Adrenal gland (tissue), 9 donors: ENCODE measurements at regions not wholly inside any gene's neighbourhood (a gene's known extent, or its start where the extent isn't known, plus 50 kb on each side); places are given as distances from the start of the nearest gene placed in this dataset.
"Not testable (repeated sequence)": the region's sequence is repeated elsewhere in the genome, so short reads cannot be mapped to it uniquely, and the experiment has no call there.

Source experiments
- DNase-seq, 7 donors: peaks; one replicate each; pipeline ENCODE4 v3.0.0-alpha.2; 2019 to 2020
- H3K27ac ChIP-seq, 5 donors: fragments of 200-600 bp; sonication (generic) in 4 of 5; 1 replicate in 3 of 5; 2 replicates in 2 of 5; pipeline versions ENCODE4 v1.5.1 to v1.8.0; 2016 to 2020; ENCODE audit warnings: mild to moderate bottlenecking in 1 of 5
- H3K27me3 ChIP-seq: fragments of 200-600 bp; 2 replicates; pipeline ENCODE4 v1.8.0; 2021
- H3K36me3 ChIP-seq, 2 donors: fragments of 200-600 bp; replicated peaks in 1 of 2; 1 replicate in 1 of 2; 2 replicates in 1 of 2; pipeline versions ENCODE4 v1.5.1 to v1.8.0; 2018 to 2022
- H3K4me1 ChIP-seq, 2 donors: fragments of 200-600 bp; replicated peaks in 1 of 2; 1 replicate in 1 of 2; 2 replicates in 1 of 2; pipeline versions ENCODE4 v1.5.1 to v1.8.0; 2018 to 2021
- H3K4me3 ChIP-seq, 4 donors: fragments of 200-600 bp; sonication (generic) in 3 of 4; one replicate each; pipeline ENCODE4 v1.5.1; 2016 to 2018
- H3K9me3 ChIP-seq, 3 donors: fragments of 200-600 bp; sonication (generic) in 1 of 3; replicated peaks in 1 of 3; 1 replicate in 2 of 3; 2 replicates in 1 of 3; pipeline versions ENCODE4 v1.5.1 to v1.8.0; 2016 to 2021
- POLR2A ChIP-seq, 2 donors: fragments of 450-650 bp; IDR thresholded peaks; one replicate each; pipeline ENCODE4 v1.6.1; 2017; ENCODE audit warnings: antibody characterized with exemption in 2 of 2, mild to moderate bottlenecking in 2 of 2, moderate library complexity in 1 of 2
- WGBS, 4 donors: extraction: QIAGEN DNeasy Blood & Tissue Kit in 2 of 4; methylation state at CpG; one replicate each; pipeline versions ENCODE4 v1.1.5 to v1.1.7; 2013 to 2017; 5-methylcytosine and 5-hydroxymethylcytosine counted together
- intact Hi-C, 2 donors: fragments of 100-400 bp; cut with DNase I; formaldehyde crosslinking; loops; one replicate each; pipeline versions ENCODE4 v1.14.1 to v1.15.0; 2022 to 2023
- TF ChIP-seq, protein P1 (sequence below), 6 experiments: fragments of 450-650 bp in 4 of 6; fragments of 200-600 bp in 2 of 6; sonication (generic) in 1 of 6; IDR thresholded peaks; 1 replicate in 5 of 6; 2 replicates in 1 of 6; pipeline versions ENCODE4 v1.5.1 to v1.8.0; 2016 to 2021; ENCODE audit warnings: antibody characterized with exemption in 6 of 6, mild to moderate bottlenecking in 2 of 6, moderate library complexity in 1 of 6
- donor health status: healthy with polysubstance abuse.
- donor health status: Bipolar disorder and iron deficiency.
- donor health status: DM: yes; HTN: yes; CAD: no.
- donor health status: DM: no; HTN: no; CAD: no.
- donor health status: DM: no; HTN: no; CAD: no.

- no peak overlapping the region for H3K4me3 ChIP-seq
- H3K36me3 ChIP-seq = no peaks in the 10 kb centered on the region
- H3K9me3 ChIP-seq = no peaks in the 10 kb centered on the region
- H3K4me1 ChIP-seq = no peaks in the 10 kb centered on the region
- DNase-seq = no peak
- H3K27ac ChIP-seq = no peak overlapping the region
- intact Hi-C loops = no loop called here
- TF ChIP-seq, protein P1, sequence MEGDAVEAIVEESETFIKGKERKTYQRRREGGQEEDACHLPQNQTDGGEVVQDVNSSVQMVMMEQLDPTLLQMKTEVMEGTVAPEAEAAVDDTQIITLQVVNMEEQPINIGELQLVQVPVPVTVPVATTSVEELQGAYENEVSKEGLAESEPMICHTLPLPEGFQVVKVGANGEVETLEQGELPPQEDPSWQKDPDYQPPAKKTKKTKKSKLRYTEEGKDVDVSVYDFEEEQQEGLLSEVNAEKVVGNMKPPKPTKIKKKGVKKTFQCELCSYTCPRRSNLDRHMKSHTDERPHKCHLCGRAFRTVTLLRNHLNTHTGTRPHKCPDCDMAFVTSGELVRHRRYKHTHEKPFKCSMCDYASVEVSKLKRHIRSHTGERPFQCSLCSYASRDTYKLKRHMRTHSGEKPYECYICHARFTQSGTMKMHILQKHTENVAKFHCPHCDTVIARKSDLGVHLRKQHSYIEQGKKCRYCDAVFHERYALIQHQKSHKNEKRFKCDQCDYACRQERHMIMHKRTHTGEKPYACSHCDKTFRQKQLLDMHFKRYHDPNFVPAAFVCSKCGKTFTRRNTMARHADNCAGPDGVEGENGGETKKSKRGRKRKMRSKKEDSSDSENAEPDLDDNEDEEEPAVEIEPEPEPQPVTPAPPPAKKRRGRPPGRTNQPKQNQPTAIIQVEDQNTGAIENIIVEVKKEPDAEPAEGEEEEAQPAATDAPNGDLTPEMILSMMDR (IDR thresholded peaks at IDR 0.05) = no peak
- TF ChIP-seq POLR2A (IDR thresholded peaks at IDR 0.05) = no peak
- no peaks in the 10 kb centered on the region for H3K27me3 ChIP-seq
- 79 to 84% (median 81%) methylated on average over 7 of the region's 7 CpGs for WGBS, 4 donors
Observed at GRCh38 chr20:11995805-11996567, 78.3 kb downstream of the BTBD3 start.

- H3K9me3 ChIP-seq, H3K4me1 ChIP-seq, DNase-seq, H3K27ac ChIP-seq, H3K27me3 ChIP-seq, intact Hi-C loops, H3K4me3 ChIP-seq, H3K36me3 ChIP-seq: not testable (repeated sequence)
- WGBS, 4 donors = 67 to 100% (median 90%) methylated on average over 1 of the region's 1 CpG
Observed at GRCh38 chr20:12004776-12005175, 87.1 kb downstream of the BTBD3 start.

- WGBS, 4 donors = 76 to 82% (median 79%) methylated on average over 9 of the region's 9 CpGs
- H3K4me1 ChIP-seq = peaks cover 0 to 18% of the 10 kb centered on the region in 2 donors
- H3K9me3 ChIP-seq = no peaks in the 10 kb centered on the region
- TF ChIP-seq, protein P1 (IDR thresholded peaks at IDR 0.05) = peak; percentile 52 to 95 (median 77)
- no peak for TF ChIP-seq POLR2A (IDR thresholded peaks at IDR 0.05)
- DNase-seq = peak in 6 of 7 donors; percentile 17 to 61 (median 32)
- no peak overlapping the region for H3K27ac ChIP-seq
- no peaks in the 10 kb centered on the region for H3K27me3 ChIP-seq
- no peaks in the 10 kb centered on the region for H3K36me3 ChIP-seq
- no peak overlapping the region for H3K4me3 ChIP-seq
- intact Hi-C loops = no loop called here
Observed at GRCh38 chr20:12012241-12013222, 94.8 kb downstream of the BTBD3 start.

- Histone ChIP-seq H3K27ac (no peak overlapping the region), H3K9me3 (no peaks in the 10 kb centered on the region), H3K27me3 (no peaks in the 10 kb centered on the region), H3K36me3 (no peaks in the 10 kb centered on the region), H3K4me3 (no peak overlapping the region), H3K4me1 (peaks cover 0 to 18% of the 10 kb centered on the region in 2 donors)
- intact Hi-C loops = no loop called here
- 78 to 94% (median 86%) methylated on average over 4 of the region's 4 CpGs for WGBS, 4 donors
- DNase-seq = no peak
- TF ChIP-seq, protein P1 (IDR thresholded peaks at IDR 0.05) = no peak
- no peak for TF ChIP-seq POLR2A (IDR thresholded peaks at IDR 0.05)
Observed at GRCh38 chr20:12014276-12014675, 96.6 kb downstream of the BTBD3 start.
